ENCODE measurements at regions not wholly inside any gene's neighbourhood (a gene's known extent, or its start where the extent isn't known, plus 50 kb on each side); places are given as distances from the start of the nearest gene placed in this dataset.

DNA sequence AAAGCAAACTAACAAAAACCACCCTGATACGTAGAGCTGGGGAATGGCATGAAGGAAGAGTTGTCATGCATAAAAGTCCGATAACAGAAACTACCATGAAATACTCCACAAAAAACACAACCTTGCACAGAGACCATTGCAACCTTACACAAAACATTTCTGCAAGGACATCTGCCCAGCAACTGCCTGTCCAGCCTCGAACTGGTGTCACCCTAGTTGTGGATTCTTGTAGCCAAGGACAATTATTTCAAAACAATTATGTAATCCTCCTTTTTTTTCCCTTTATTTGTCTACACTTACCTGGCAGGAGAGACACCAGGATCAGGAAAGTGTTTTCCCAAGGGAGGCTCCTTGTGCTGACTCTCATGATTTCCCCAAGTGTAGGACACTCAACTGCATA is 232.5 kb upstream of the SYNDIG1 start:
- Histone ChIP-seq H3K27ac (ENCODE audit: low read depth, low read length, poor library complexity, severe bottlenecking) (no peak overlapping the region), H3K9me3 (ENCODE audit: low read depth, low read length, poor library complexity, severe bottlenecking) (no peaks in the 10 kb centered on the region), H3K4me3 (ENCODE audit: low read depth, low read length, poor library complexity, severe bottlenecking) (no peak overlapping the region), H3K36me3 (ENCODE audit: insufficient read depth, low read length, poor library complexity, severe bottlenecking) (no peaks in the 10 kb centered on the region), H3K4me1 (ENCODE audit: insufficient read depth, low read length, poor library complexity, severe bottlenecking) (peaks cover 9% of the 10 kb centered on the region), H3K27me3 (replicated peaks; ENCODE audit: insufficient read depth, low read depth, low read length, poor library complexity) (no peaks in the 10 kb centered on the region)
- DNase-seq (ENCODE audit: low spot score) = no peak
- POLR2A ChIA-PET (ENCODE audit: low non-redundant PET) = no interaction called here
- BruUV-seq (replicated peaks) = no TSS peak
- CTCF ChIA-PET = no interaction called here
- no peak for TF ChIP-seq EZH2 (IDR thresholded peaks at IDR 0.05; ENCODE audit: borderline replicate concordance, low read depth, low read length, poor library complexity, severe bottlenecking)
- TF ChIP-seq, protein P1, sequence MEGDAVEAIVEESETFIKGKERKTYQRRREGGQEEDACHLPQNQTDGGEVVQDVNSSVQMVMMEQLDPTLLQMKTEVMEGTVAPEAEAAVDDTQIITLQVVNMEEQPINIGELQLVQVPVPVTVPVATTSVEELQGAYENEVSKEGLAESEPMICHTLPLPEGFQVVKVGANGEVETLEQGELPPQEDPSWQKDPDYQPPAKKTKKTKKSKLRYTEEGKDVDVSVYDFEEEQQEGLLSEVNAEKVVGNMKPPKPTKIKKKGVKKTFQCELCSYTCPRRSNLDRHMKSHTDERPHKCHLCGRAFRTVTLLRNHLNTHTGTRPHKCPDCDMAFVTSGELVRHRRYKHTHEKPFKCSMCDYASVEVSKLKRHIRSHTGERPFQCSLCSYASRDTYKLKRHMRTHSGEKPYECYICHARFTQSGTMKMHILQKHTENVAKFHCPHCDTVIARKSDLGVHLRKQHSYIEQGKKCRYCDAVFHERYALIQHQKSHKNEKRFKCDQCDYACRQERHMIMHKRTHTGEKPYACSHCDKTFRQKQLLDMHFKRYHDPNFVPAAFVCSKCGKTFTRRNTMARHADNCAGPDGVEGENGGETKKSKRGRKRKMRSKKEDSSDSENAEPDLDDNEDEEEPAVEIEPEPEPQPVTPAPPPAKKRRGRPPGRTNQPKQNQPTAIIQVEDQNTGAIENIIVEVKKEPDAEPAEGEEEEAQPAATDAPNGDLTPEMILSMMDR (conservative IDR thresholded peaks at IDR 0.05; ENCODE audit: low read depth, low read length) = no peak
- intact Hi-C loops (cut with micrococcal nuclease; ENCODE audit: unreplicated experiment) = no loop called here

DNA sequence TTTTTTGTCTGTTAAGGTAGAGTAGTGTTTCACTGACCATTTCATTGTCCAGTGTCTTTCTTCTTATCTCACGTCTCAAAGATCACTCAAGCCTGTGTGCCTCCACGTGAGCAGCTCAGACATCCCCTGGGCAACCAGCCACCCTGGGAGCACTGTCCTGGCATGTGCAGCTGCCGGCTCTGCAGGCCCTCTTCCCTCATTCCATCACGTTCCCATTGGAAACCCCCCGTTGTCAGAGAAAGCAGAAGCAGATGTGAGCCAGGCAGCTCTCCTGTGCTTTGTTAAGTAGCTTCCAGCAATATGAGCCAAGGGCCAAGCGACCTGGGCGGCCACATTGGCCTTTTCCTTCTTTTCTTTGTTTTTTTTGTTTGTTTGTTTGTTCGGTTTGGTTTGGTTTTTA is 233.2 kb upstream of the SYNDIG1 start:
- intact Hi-C loops (cut with micrococcal nuclease; ENCODE audit: unreplicated experiment) = no loop called here
- TF ChIP-seq, protein P1 (conservative IDR thresholded peaks at IDR 0.05; ENCODE audit: low read depth, low read length) = no peak
- TF ChIP-seq EZH2 (IDR thresholded peaks at IDR 0.05; ENCODE audit: borderline replicate concordance, low read depth, low read length, poor library complexity, severe bottlenecking) = no peak
- Histone ChIP-seq H3K27me3 (replicated peaks; ENCODE audit: insufficient read depth, low read depth, low read length, poor library complexity) (no peaks in the 10 kb centered on the region), H3K36me3 (ENCODE audit: insufficient read depth, low read length, poor library complexity, severe bottlenecking) (no peaks in the 10 kb centered on the region), H3K4me1 (ENCODE audit: insufficient read depth, low read length, poor library complexity, severe bottlenecking) (peaks cover 9% of the 10 kb centered on the region), H3K9me3 (ENCODE audit: low read depth, low read length, poor library complexity, severe bottlenecking) (no peaks in the 10 kb centered on the region), H3K27ac (ENCODE audit: low read depth, low read length, poor library complexity, severe bottlenecking) (no peak overlapping the region), H3K4me3 (ENCODE audit: low read depth, low read length, poor library complexity, severe bottlenecking) (no peak overlapping the region)
- POLR2A ChIA-PET (ENCODE audit: low non-redundant PET) = no interaction called here
- DNase-seq (ENCODE audit: low spot score) = peak; percentile 25
- BruUV-seq (replicated peaks) = no TSS peak
- CTCF ChIA-PET = no interaction called here

DNA sequence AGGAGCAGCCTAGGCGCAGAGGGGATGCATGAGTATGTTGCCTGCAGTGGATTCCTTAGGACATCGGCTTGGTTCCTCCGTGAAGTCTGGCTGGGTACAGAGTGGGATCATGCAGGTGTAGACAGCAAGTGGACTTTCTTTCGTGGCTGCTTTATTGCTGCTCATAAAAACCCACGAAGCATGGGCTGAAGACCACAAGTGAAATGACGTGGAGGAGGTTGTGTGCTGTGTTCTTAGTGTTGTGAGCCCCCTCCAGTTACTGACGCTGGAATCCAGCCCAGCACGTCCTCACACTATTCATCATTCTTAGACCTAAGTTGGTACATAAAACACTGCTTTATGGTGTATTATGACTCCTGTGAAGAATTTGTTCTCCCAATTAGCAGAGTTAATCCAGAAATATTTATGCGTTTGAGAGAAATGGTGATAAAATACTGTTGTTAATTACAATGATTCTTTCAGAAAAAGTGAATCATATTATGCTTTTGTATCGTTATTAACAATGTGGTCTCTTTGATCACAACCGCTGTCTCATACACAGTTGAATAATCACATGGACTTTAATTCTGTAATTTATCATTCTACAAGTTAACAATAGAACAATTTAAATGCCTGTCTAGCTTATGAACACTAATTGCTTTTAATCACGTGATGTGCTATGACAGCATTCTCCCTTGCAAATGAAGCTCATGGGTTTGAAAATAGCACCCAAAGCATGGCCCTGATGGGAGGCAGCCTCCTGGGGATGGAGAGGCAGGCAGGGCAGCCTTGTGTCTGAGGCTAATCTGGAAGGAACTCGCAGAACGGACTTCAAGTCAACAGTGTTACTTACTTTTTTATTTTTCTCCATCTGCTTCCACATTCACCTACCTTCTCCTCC is 233.9 kb upstream of the SYNDIG1 start:
- peaks cover 9% of the 10 kb centered on the region for H3K4me1 ChIP-seq (ENCODE audit: insufficient read depth, low read length, poor library complexity, severe bottlenecking)
- TF ChIP-seq, protein P1 (conservative IDR thresholded peaks at IDR 0.05; ENCODE audit: low read depth, low read length) = no peak
- TF ChIP-seq EZH2 (IDR thresholded peaks at IDR 0.05; ENCODE audit: borderline replicate concordance, low read depth, low read length, poor library complexity, severe bottlenecking) = no peak
- ChIA-PET CTCF (no interaction called here), POLR2A (ENCODE audit: low non-redundant PET) (no interaction called here)
- H3K4me3 ChIP-seq (ENCODE audit: low read depth, low read length, poor library complexity, severe bottlenecking) = no peak overlapping the region
- H3K27ac ChIP-seq (ENCODE audit: low read depth, low read length, poor library complexity, severe bottlenecking) = no peak overlapping the region
- no peaks in the 10 kb centered on the region for H3K9me3 ChIP-seq (ENCODE audit: low read depth, low read length, poor library complexity, severe bottlenecking)
- H3K36me3 ChIP-seq (ENCODE audit: insufficient read depth, low read length, poor library complexity, severe bottlenecking) = no peaks in the 10 kb centered on the region
- H3K27me3 ChIP-seq (replicated peaks; ENCODE audit: insufficient read depth, low read depth, low read length, poor library complexity) = no peaks in the 10 kb centered on the region
- BruUV-seq (replicated peaks) = no TSS peak
- peak; percentile 18 for DNase-seq (ENCODE audit: low spot score)
- intact Hi-C loops (cut with micrococcal nuclease; ENCODE audit: unreplicated experiment) = no loop called here

Data from A673 (cell line).